BJ (cell line): ENCODE measurements at regions not wholly inside any gene's neighbourhood (a gene's known extent, or its start where the extent isn't known, plus 50 kb on each side); places are given as distances from the start of the nearest gene placed in this dataset.
"Not testable (repeated sequence)": the region's sequence is repeated elsewhere in the genome, so short reads cannot be mapped to it uniquely, and the experiment has no call there.

Experiments
- CTCF ChIA-PET: fragments of 350-600 bp; formaldehyde crosslinking; extraction: SDS; loops from one replicate; lab custom pipeline; 2021; ENCODE audit warnings: antibody characterized with exemption, inconsistent platforms; lab: Yijun Ruan, JAX
- POLR2A ChIA-PET: fragments of 300-600 bp; sonication (Branson Sonifier 250); formaldehyde crosslinking; extraction: SDS; loops from one replicate; lab custom pipeline; 2021; ENCODE audit warnings: antibody characterized with exemption; lab: Charles Lee
- DNase-seq: peaks from one replicate; pipeline ENCODE4 v3.0.0-alpha.2; 2011; ENCODE audit warnings: low read depth
- H3K27me3 ChIP-seq: 2 replicates; pipeline ENCODE4 v1.6.0; 2011; ENCODE audit warnings: low read length; ENCODE audit not compliant: control insufficient read depth, insufficient read depth
- H3K36me3 ChIP-seq: 2 replicates; pipeline ENCODE4 v1.5.1; 2011; ENCODE audit warnings: low read length; ENCODE audit not compliant: control insufficient read depth, insufficient read depth
- H3K4me3 ChIP-seq: 2 replicates; pipeline ENCODE4 v1.5.1; 2011; ENCODE audit warnings: low read depth, mild to moderate bottlenecking, control low read depth, low read length
- TF ChIP-seq, protein P1 (sequence below): IDR thresholded peaks from 2 replicates; pipeline ENCODE4 v1.5.1; 2011; ENCODE audit warnings: low read depth, mild to moderate bottlenecking, control low read depth, inconsistent platforms, low read length, moderate library complexity; ENCODE audit not compliant: insufficient read depth

- H3K27me3 ChIP-seq: no peaks in the 10 kb centered on the region
- ChIA-PET CTCF (no interaction called here), POLR2A (no interaction called here)
- no peak overlapping the region for H3K4me3 ChIP-seq
- TF ChIP-seq, protein P1, sequence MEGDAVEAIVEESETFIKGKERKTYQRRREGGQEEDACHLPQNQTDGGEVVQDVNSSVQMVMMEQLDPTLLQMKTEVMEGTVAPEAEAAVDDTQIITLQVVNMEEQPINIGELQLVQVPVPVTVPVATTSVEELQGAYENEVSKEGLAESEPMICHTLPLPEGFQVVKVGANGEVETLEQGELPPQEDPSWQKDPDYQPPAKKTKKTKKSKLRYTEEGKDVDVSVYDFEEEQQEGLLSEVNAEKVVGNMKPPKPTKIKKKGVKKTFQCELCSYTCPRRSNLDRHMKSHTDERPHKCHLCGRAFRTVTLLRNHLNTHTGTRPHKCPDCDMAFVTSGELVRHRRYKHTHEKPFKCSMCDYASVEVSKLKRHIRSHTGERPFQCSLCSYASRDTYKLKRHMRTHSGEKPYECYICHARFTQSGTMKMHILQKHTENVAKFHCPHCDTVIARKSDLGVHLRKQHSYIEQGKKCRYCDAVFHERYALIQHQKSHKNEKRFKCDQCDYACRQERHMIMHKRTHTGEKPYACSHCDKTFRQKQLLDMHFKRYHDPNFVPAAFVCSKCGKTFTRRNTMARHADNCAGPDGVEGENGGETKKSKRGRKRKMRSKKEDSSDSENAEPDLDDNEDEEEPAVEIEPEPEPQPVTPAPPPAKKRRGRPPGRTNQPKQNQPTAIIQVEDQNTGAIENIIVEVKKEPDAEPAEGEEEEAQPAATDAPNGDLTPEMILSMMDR: no peak
- no peaks in the 10 kb centered on the region for H3K36me3 ChIP-seq
- no peak for DNase-seq
Observed at GRCh38 chr1:19552291-19553010, 67.1 kb upstream of the CAPZB start.

DNA sequence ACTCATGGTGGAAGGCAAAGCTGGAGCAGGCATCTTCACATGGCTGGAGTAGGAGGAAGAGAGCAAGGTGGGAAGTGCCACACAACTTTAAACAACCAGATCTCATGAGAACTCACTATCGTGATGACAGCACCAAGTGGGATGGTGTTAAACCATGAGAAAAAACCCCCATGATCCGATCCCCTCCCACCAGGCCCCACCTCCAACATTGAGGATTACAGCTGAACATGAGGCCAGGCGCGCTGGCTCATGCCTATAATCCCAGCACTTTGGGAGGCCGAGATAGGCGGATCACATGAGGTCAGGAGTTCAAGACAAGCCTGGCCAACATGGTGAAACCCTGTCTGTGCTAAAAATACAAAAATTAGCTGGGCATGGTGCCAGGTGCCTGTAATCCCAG, 66.5 kb upstream of the CAPZB start:
- H3K27me3 ChIP-seq, DNase-seq, POLR2A ChIA-PET, CTCF ChIA-PET, H3K36me3 ChIP-seq, H3K4me3 ChIP-seq: not testable (repeated sequence)

GRCh38 chr1:19550437-19550836, 65.1 kb upstream of the CAPZB start:
- H3K36me3 ChIP-seq, CTCF ChIA-PET, POLR2A ChIA-PET, DNase-seq, H3K27me3 ChIP-seq, H3K4me3 ChIP-seq: not testable (repeated sequence)

DNA sequence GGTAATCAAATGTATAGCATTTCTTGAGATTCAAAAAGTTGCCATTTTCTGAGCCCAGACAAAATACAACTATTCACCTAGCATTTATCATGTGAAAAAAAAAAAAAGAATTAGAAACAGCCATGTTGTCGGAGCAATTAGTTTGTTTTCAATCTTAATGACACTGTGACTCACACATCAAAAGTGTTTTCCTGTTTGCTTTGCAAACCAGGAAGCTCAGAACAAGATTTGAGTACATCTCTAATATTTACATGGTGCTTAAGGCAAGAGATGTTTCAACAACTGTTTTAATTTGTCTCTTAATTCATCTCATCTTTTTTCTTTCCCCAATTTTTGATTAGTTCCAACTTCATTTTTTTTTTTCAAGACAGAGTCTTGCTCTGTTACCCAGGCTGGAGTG, 62.5 kb upstream of the CAPZB start:
- H3K27me3 ChIP-seq: peaks cover 1% of the 10 kb centered on the region; the same call in 1 of the 2 replicates
- ChIA-PET CTCF (interaction anchor here (0.7 to 1.4 kb wide), 2 partner anchors 11 to 36 kb away, joined by 3 to 4 read pairs; no protein-coding TSS in a partner anchor), POLR2A (no interaction called here)
- H3K4me3 ChIP-seq: no peak overlapping the region
- TF ChIP-seq, protein P1: no peak
- H3K36me3 ChIP-seq: no peaks in the 10 kb centered on the region
- no peak for DNase-seq

DNA sequence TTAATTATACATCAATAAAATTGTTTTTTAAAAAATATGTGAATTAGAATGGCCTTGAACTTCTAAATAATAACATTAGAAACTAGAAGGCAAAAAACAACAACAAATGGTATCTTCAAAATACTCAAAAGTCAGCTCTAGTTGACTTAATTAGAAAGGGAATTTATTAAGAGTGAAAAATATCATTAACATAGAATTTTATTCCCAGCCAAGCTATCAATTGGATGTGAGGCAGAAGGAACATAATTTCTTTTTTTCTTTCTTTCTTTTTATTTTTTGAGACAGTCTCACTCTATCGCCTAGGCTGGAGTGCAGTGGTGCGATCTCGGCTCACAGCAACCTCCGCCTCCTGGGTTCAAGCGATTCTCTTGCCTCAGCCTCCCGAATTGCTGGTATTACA, 51.2 kb upstream of the CAPZB start:
- no peaks in the 10 kb centered on the region for H3K27me3 ChIP-seq
- POLR2A ChIA-PET: no interaction called here
- TF ChIP-seq, protein P1: no peak
- CTCF ChIA-PET: no interaction called here
- H3K4me3 ChIP-seq: no peak overlapping the region
- no peak for DNase-seq
- H3K36me3 ChIP-seq: no peaks in the 10 kb centered on the region

DNA sequence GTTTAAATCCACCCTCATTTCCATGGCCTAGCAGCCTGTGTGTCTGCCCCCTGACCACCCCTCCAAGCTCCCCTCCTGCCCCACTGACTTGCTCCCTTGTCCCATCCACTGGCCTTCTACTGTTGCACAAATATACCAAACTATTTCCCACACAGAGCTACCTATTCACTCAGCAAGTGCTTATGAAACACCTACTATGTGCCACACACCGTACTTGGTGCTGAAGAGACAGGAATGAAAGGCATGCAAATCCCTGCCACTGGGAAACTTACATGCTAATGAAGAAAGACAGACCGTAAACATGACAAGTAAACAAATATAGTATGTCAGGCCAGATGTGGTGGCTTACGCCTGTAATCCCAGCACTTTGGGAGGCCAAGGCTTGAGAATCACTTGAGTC, 49.9 kb upstream of the CAPZB start:
- ChIA-PET CTCF (interaction anchor here (0.6 to 1.0 kb wide), 3 partner anchors 101 to 187 kb away, joined by 3 read pairs; no protein-coding TSS in a partner anchor), POLR2A (no interaction called here)
- no peaks in the 10 kb centered on the region for H3K27me3 ChIP-seq
- no peak for DNase-seq
- H3K4me3 ChIP-seq: no peak overlapping the region
- TF ChIP-seq, protein P1: no peak
- H3K36me3 ChIP-seq: no peaks in the 10 kb centered on the region
